ENCODE measurements at regions not wholly inside any gene's neighbourhood (a gene's known extent, or its start where the extent isn't known, plus 50 kb on each side); places are given as distances from the start of the nearest gene placed in this dataset.

DNA sequence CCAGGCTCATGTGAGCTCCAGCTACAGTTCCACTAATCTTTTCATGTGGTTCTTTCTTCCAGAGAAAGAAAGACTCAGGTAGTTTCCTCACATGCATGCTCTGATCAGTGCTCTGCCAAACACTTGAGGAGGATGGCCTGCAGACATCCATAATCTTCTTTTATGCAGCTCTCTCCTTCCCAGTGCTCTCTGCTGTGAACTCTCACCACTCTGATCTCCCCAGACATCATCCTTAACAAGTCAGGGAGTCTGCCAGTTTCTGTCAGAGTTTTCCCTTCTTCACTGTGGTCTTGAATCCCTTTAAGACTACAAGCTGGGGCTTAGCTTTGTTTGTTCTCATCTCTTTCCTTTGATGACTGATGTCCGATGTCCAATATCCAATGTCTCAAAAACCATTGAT is 203.4 kb upstream of the PRKCQ start:
- TF ChIP-seq, protein P1, sequence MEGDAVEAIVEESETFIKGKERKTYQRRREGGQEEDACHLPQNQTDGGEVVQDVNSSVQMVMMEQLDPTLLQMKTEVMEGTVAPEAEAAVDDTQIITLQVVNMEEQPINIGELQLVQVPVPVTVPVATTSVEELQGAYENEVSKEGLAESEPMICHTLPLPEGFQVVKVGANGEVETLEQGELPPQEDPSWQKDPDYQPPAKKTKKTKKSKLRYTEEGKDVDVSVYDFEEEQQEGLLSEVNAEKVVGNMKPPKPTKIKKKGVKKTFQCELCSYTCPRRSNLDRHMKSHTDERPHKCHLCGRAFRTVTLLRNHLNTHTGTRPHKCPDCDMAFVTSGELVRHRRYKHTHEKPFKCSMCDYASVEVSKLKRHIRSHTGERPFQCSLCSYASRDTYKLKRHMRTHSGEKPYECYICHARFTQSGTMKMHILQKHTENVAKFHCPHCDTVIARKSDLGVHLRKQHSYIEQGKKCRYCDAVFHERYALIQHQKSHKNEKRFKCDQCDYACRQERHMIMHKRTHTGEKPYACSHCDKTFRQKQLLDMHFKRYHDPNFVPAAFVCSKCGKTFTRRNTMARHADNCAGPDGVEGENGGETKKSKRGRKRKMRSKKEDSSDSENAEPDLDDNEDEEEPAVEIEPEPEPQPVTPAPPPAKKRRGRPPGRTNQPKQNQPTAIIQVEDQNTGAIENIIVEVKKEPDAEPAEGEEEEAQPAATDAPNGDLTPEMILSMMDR (conservative IDR thresholded peaks at IDR 0.05; ENCODE audit: low read length) = no peak
- TF ChIP-seq EZH2phosphoT487 (IDR thresholded peaks at IDR 0.05; ENCODE audit: borderline replicate concordance) = no peak

Measured in Loucy (cell line).